ENCODE measurements at regions not wholly inside any gene's neighbourhood (a gene's known extent, or its start where the extent isn't known, plus 50 kb on each side); places are given as distances from the start of the nearest gene placed in this dataset.
A peak's percentile ranks its signal among the peaks of the same experiment; 100 is the strongest.

DNA sequence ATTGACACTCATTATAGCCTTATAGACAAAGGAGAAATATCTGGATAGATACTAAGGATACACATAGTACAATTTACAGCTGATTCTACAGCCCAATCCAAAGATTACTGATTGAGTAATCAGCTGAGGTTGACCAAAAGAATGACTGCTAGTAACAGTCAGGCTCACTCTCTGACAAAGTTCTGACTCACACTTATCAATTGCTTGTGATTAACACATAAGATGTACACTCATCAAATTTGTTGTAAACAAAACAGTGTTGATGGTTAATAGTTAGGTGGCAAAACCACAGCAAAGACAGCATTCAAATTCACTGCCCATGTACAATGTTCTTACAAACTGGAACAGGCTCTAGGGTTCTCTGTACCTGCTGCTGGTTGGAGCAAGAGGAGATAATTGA lies 422.7 kb downstream of the TLE1 start:
- TF ChIP-seq POLR2A (IDR thresholded peaks at IDR 0.05) = no peak
- TF ChIP-seq, protein P1, sequence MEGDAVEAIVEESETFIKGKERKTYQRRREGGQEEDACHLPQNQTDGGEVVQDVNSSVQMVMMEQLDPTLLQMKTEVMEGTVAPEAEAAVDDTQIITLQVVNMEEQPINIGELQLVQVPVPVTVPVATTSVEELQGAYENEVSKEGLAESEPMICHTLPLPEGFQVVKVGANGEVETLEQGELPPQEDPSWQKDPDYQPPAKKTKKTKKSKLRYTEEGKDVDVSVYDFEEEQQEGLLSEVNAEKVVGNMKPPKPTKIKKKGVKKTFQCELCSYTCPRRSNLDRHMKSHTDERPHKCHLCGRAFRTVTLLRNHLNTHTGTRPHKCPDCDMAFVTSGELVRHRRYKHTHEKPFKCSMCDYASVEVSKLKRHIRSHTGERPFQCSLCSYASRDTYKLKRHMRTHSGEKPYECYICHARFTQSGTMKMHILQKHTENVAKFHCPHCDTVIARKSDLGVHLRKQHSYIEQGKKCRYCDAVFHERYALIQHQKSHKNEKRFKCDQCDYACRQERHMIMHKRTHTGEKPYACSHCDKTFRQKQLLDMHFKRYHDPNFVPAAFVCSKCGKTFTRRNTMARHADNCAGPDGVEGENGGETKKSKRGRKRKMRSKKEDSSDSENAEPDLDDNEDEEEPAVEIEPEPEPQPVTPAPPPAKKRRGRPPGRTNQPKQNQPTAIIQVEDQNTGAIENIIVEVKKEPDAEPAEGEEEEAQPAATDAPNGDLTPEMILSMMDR (IDR thresholded peaks at IDR 0.05) = no peak
- Histone ChIP-seq H3K27ac (no peak overlapping the region), H3K4me1 (no peaks in the 10 kb centered on the region), H3K4me3 (no peak overlapping the region), H3K27me3 (no peaks in the 10 kb centered on the region), H3K9me3 (no peaks in the 10 kb centered on the region), H3K36me3 (replicated peaks in 1 of 2; ENCODE audit: insufficient read depth in 1 of 2, low read depth in 2 of 2) (no peaks in the 10 kb centered on the region)
- ATAC-seq = no peak
- intact Hi-C loops (cut with DNase I) = no loop called here
- no peak for DNase-seq

DNA sequence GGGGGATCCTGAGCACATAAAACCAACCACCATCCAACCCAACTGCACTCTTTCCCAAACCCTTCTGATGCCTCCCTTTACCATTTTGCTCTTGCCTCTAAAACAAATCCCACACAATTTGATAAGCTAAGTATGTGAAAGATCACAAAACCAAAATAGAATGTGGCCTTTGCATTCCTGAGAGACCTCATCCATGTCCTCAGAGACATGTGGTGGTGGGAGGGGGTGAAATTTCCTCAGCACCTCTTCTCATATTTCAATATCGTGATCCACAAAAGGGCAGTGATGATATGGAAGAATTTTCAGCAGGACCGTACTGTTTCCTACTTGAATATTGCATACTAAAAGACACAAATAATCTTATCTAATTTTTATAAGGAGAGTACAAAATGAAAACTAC lies 423.3 kb downstream of the TLE1 start:
- intact Hi-C loops (cut with DNase I) = no loop called here
- Histone ChIP-seq H3K4me3 (no peak overlapping the region), H3K36me3 (replicated peaks in 1 of 2; ENCODE audit: insufficient read depth in 1 of 2, low read depth in 2 of 2) (no peaks in the 10 kb centered on the region), H3K27me3 (no peaks in the 10 kb centered on the region), H3K4me1 (no peaks in the 10 kb centered on the region), H3K9me3 (no peaks in the 10 kb centered on the region), H3K27ac (no peak overlapping the region)
- WGBS, 2 donors = 68 to 69% methylated on average over 2 of the region's 2 CpGs
- no peak for TF ChIP-seq POLR2A (IDR thresholded peaks at IDR 0.05)
- TF ChIP-seq, protein P1 (IDR thresholded peaks at IDR 0.05) = no peak
- DNase-seq (no peak), ATAC-seq (no peak)

DNA sequence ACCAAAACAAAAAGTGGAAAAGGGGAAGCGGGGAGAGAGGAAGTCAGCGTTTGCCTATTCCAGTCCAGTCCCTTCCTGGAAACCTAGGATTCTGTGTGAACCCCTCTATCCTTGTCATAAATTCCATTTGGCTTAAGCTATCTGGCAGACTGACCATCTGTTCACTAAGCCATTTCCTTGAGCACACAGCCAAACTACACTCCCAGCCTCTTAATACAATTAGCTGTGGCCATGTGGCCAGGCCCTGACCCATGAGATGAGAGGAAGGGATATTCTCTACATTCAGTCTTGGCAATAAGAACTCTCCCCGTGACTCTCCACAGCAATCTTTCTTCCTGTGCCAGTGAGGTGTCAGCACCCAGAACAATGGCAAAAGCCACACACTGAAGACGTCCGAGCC lies 424.8 kb downstream of the TLE1 start:
- intact Hi-C loops (cut with DNase I) = no loop called here
- no peak overlapping the region for H3K27ac ChIP-seq
- peak in 1 of 4 donors; percentile 8 for DNase-seq
- no peaks in the 10 kb centered on the region for H3K27me3 ChIP-seq
- H3K4me3 ChIP-seq = no peak overlapping the region
- TF ChIP-seq, protein P1 (IDR thresholded peaks at IDR 0.05) = no peak
- H3K4me1 ChIP-seq = no peaks in the 10 kb centered on the region
- 56 to 61% methylated on average over 5 of the region's 5 CpGs for WGBS, 2 donors
- no peaks in the 10 kb centered on the region for H3K9me3 ChIP-seq
- H3K36me3 ChIP-seq (replicated peaks in 1 of 2; ENCODE audit: insufficient read depth in 1 of 2, low read depth in 2 of 2) = no peaks in the 10 kb centered on the region
- ATAC-seq = no peak

DNA sequence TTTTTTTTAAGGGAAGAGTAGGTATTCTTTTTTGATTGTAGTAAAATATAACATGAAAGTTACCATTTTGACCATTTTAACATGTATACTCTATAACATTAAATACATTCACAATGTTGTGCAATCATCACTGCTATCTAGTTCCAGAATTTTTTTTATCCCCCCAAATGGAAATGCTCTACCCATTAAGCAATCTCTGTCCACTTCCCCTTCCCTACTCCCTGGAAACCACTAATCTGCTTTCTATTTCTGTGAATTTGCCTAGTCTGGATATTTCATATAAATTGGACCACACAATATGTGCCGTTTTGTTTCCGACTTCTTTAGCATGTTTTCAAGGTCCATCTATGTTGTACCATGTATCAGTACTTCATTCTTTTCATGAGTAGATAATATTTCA lies 429.5 kb downstream of the TLE1 start:
- no peaks in the 10 kb centered on the region for H3K27me3 ChIP-seq
- ATAC-seq = no peak
- no peak for DNase-seq
- no peaks in the 10 kb centered on the region for H3K9me3 ChIP-seq
- no peaks in the 10 kb centered on the region for H3K36me3 ChIP-seq (replicated peaks in 1 of 2; ENCODE audit: insufficient read depth in 1 of 2, low read depth in 2 of 2)
- no peak overlapping the region for H3K27ac ChIP-seq
- no peaks in the 10 kb centered on the region for H3K4me1 ChIP-seq
- intact Hi-C loops (cut with DNase I) = no loop called here
- 73 to 89% methylated on average over 2 of the region's 2 CpGs for WGBS, 2 donors
- no peak for TF ChIP-seq POLR2A (IDR thresholded peaks at IDR 0.05)
- TF ChIP-seq, protein P1 (IDR thresholded peaks at IDR 0.05) = no peak
- H3K4me3 ChIP-seq = no peak overlapping the region

DNA sequence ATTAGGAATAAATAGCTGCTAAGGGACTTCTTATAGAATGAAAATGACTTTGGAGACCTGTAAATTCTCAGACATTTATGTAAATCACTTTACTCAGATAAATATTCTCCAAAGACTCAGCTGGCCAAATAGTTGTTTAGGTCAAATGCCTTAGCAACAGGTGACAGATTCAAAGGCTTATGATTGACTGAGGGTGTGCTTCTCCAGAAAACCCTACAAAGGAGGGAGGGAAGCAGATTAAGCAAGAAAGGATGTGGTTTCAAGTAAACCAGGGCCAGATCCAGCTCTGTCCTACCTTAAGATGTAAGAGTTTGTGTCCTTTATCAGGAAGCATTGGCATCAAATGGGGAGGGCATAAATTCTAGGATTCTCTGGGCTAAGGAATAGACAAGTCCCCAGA lies 433.0 kb downstream of the TLE1 start:
- H3K4me1 ChIP-seq = no peaks in the 10 kb centered on the region
- no peak for ATAC-seq
- TF ChIP-seq POLR2A (IDR thresholded peaks at IDR 0.05) = no peak
- TF ChIP-seq, protein P1 (IDR thresholded peaks at IDR 0.05) = no peak
- no peaks in the 10 kb centered on the region for H3K36me3 ChIP-seq (replicated peaks in 1 of 2; ENCODE audit: insufficient read depth in 1 of 2, low read depth in 2 of 2)
- no peak overlapping the region for H3K27ac ChIP-seq
- no peaks in the 10 kb centered on the region for H3K27me3 ChIP-seq
- DNase-seq = no peak
- H3K9me3 ChIP-seq = no peaks in the 10 kb centered on the region
- intact Hi-C loops (cut with DNase I) = no loop called here
- H3K4me3 ChIP-seq = no peak overlapping the region

Data from body of pancreas (tissue), 4 donors.